HG02943 (cell line): ENCODE measurements at regions not wholly inside any gene's neighbourhood (a gene's known extent, or its start where the extent isn't known, plus 50 kb on each side); places are given as distances from the start of the nearest gene placed in this dataset.
"Not testable (repeated sequence)": the region's sequence is repeated elsewhere in the genome, so short reads cannot be mapped to it uniquely, and the experiment has no call there.

ENCODE experiments used
- ATAC-seq: cut with Tn5 transposase; IDR thresholded peaks from one replicate; pipeline ENCODE4 v1.9.1; 2021; ENCODE audit warnings: mild to moderate bottlenecking, low read depth, moderate library complexity; ENCODE audit not compliant: unreplicated experiment

DNA sequence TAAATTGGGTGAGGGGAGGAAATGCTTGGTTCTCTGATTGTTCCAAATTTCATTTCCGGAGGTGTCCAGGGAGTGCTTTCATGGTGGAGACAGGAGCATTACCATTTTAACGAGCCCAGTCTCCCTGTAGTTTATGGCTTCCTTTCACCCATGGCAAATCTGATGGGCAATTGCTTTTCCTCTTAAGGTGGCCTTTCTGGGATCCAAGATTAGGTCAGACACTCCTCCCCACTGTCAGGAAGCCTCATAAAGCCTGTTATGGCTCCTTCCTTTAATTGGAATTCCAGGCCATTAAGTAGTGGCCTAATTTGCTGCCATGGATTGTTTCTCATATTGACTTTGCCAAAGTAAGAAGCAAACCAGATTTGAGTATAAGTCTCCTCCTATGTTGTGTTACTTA, 157.8 kb downstream of the PDCD6IP start:
- no peak for ATAC-seq

DNA sequence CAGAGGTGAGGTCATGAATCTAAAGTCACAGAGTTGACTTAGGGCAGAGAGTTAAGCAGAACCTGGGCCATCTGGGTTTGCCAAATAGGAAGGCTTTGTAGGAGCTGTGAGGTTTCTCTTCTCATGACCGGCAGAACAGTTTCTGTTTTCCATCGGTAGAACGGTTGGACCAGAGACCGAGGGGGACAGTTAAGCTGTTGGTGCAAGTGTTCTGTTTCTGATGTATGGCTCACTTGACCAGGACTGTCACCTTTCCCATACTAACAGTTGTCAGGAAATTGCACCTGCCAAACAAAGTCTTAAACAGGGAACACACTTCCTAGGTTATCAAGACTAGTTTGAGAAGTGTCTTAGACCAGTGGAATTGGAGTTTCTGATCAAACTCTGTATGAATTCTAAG, 158.3 kb downstream of the PDCD6IP start:
- ATAC-seq, result no peak

DNA sequence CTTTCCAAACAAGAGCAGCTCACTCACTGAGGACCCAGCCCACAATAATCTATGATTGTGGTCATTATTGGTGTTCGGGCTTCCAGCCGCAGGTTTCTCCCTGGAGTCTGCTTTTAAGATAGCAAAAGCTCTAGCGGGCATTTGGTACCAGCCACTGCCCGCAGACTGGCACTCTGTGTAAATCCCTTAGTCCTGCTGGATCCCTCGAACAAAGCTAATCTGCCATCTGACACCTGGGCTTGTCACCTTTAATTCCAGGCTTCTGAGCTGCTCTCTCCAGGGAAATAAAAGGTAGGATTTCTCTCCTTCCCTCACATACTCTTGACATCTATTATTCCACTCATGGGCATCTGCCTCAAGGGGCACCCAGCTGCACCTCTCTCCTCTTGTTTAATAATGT, 158.7 kb downstream of the PDCD6IP start:
- ATAC-seq, result no peak

DNA sequence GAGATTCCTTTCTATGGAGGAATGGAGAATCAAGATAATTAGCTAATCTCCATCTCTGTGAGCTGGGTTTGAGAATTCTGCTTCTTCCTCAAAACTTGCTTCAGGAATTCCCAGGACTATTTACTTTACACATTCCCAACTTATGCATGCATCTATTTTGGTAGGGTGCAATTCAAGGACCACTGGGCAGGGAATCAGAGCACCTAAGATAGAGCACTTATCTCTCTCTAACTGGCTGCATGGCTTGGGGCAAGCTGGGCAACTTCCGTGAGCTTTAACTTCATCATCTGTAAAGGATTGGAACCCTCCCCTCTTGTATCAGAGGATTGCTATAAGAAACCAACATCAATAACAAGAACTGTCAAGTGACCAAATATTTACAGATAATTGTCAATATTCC, 160.2 kb downstream of the PDCD6IP start:
- no peak for ATAC-seq

DNA sequence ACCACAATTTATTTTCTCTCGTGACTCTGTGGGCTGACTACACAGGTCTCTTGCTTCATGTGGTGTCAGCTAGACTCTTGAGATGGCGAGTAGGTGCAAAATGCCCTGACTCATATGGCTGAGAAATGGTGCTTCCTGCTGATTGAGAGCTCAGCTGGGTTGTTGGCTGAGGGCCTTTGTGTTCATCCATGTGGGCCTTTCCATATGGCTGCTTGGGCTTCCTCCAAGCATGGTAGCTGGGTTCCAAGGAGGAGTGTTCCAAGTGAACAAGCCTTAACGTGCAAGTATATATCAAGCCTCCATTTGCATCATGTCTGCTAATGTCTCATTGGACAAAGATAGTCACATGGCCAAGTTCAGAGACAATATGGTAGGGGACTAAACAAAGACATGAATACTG, 164.0 kb downstream of the PDCD6IP start:
- ATAC-seq, result no peak

DNA sequence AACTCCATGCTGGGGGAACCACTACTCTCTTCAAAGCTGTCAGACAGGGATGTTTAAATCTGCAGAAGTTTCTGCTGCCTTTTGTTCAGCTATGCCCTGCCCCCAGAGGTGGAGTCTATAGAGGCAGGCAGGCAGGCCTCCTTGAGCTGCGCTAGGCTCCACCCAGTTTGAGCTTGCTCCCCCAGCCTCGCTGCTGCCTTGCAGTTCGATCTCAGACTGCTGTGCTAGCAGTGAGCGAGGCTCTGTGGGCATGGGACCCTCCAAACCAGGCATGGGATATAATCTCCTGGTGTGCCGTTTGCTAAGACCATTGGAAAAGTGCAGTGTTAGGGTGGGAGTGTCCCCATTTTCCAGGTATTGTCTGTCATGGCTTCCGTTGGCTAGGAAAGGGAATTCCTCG, 171.8 kb downstream of the PDCD6IP start:
- not testable (repeated sequence) for ATAC-seq

DNA sequence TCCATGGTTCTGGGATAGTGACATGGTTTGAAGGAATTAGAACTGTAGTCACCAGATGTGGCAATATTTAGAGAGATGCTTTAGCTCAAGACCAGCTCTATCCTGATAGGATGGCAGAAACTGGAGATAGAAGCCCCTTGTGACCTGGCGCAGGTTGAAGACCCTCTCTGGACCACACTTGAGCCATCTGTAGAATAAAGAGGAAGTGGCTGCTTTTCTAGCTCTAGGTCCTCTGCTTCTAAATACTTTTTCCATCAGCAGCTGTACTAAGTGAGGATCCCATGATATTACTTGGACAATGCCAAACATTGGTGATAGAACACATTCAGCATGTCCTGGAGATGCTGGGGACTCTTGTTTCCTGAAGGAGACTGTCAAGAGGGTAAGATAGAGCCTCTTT, 172.6 kb downstream of the PDCD6IP start:
- no peak for ATAC-seq

DNA sequence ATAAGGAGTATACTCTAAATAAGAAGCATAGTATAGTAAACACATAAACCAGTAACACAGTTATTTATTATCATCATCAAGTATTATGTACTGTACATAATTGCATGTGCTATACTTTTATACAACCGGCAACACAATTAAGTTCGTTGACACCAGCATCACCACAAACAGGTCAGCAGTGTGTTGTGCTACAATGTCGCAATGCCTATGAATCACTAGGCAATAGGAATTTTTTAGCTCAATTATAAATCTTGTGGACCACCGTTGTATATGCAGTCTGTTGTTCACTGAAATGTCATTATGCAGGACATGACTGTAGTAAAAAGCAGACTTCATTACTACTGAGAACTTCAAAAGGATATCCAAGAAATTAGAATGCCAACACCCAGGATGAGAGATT, 177.0 kb downstream of the PDCD6IP start:
- ATAC-seq, result no peak

DNA sequence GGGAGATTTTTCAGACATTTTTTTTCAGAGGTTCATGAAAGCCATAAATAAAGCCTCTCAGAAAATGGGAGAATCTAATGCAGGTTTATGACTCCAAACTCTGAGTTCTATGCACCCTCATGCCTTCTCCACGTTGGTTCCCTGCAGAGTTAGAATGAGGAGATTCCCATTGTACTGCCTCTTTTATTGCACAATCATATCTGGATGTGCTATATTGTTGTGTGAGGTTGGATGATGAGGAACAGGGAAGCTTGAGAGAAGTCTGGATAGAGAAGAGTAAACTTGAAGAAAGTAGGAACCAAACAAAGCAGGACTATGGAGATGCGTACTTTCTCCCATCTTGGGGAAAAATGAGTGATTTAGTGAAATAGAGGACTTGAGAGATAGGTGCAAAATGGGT, 178.8 kb downstream of the PDCD6IP start:
- no peak for ATAC-seq

DNA sequence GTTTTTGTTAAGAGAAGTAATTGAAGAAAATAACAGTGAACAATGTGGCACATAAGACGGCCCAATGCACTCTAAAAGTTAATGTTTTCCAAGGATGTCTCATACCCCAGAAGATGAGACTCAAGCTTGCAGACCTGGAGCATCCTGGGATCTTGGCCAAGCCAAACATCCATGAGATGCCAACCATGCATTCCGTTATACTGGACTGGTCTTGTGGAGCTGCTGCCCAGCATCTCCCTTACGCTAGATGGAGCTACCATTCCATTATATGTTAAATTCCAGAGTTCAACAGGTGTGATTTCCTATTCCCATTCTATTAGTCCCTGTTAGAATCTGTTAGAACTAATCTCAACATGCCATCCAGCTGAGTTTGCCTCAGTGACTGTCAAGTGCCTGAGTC, 181.8 kb downstream of the PDCD6IP start:
- ATAC-seq, result no peak

DNA sequence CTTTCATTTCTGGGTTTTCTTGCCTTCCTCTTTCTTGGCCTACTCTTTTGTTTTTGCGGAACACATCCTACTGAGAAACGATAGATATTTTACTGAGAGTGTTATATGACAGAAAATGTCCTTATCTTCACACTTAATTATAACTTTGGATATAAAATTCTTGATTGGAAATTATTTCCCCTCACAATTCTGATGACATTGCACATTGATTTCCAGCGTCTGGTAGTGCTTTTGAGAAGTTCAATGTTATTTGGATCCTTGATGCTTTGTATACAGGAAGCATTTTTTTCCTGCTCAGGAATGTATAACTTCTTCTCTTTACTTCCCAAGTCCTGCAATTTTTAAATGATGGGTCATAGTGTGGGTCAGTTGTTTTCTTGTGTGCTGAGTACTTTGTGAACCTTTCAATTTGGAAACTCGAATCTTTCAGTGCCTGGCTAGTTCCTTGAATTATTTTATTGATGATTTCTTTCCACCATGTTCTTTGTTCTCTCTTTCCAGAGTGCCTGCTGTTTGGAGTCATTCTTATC, 183.9 kb downstream of the PDCD6IP start:
- no peak for ATAC-seq

DNA sequence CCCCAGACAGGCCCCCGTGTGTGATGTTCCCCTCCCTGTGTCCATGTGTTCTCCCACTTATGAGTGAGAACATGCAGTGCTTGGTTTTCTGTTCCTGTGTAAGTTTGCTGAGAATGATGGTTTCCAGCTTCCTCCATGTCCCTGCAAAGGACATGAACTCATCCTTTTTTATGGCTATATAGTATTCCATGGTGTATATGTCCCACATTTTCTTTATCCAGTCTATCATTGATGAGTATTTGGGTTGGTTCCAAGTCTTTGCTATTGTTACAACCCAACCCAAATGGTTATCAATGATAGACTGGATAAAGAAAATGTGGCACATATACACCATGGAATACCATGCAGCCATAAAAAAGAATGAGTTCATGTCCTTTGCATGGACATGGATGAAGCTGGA, 184.5 kb downstream of the PDCD6IP start:
- ATAC-seq, result not testable (repeated sequence)

DNA sequence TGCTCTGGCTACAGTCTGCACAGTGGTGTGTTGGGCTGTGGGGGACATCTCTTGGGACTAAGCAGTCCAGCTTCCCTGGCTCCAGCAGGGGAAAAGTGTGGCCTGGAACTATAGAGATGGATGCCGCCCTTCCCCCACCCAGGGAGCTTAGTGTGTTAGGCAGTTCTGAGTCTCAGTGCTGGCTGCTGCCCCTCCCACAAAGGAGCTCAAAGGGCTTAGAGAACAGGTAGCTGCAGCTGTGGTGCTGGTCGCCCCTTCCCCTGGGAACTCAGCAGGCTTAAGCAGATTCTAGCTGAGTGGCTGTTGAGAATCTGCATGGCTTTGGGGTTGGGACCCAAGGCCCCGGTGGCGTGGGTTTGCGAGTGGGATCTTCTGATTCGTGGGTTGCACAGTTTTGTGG, 190.8 kb downstream of the PDCD6IP start:
- no peak for ATAC-seq

DNA sequence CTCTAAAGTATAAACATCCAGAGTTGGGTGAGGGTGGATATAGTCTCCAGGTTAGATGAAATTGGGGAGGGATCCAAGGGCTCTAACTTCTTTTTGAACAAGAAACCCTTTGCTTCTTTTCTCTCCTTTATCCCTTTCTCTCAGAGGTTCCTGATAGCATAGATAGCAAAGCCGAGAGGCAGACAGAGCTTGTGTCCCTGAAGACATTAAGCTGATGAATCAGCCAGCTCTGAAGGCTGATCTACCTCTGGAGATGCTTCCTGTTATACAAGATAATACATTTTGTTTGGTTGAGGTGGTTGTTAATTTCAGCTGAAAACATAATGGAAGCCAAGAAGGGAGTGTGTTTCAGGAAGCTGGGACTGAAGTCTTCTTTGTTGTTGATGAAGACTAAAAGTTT, 193.2 kb downstream of the PDCD6IP start:
- no peak for ATAC-seq

DNA sequence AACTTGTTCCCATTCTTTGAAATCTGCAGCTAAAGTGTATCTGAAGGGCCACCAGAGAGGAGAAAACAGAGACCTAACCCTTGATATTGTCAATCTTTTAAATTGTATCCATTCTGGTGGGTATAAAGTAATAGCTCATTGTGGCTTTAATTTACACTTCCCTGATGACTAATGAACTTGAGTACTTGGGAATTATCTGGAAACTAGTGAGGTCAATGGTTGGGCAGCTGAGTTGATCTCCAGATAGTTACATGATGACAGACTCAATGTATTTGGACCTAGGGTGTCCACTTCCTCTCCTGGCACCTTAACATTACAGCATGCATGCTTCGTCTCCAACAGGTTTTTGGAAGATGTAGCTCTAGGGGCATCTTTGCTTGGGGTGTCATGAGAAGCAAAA, 195.2 kb downstream of the PDCD6IP start:
- no peak for ATAC-seq

DNA sequence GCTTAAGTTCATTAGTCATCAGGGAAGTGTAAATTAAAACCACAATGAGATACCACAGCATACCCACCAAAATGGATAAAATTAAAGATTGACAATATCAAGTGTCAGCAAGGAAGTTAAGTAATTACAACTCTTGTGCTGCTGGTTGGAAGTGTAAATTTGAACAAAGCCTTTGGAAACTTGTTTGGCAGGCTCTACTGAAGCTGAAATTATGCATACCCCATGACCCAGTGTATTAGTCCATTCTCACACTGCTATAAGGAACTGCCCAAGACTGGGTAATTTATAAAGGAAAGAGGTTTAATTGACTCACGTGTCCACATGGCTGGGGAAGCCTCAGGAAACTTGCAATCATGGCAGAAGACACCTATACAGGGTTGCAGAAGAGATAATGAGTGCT, 196.1 kb downstream of the PDCD6IP start:
- no peak for ATAC-seq

DNA sequence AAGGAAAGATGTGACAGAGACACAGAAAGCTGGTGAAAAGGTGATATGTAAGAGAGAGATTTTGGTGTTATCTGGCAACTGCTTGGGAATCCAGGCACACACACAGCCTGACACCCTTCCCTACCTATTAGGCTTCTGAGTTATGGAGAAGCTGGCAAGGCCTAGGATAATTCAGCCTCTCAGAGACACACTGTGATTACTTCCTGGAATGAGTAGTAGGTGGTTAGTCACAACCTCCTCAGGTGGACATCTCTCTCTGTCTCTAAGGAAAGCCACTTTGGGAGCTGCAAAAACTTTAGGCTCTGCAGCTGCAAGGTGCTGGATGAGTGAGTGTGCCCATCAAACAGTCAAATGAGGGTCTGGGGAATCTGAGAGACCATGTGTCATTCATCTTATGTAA, 201.9 kb downstream of the PDCD6IP start:
- ATAC-seq, result no peak

DNA sequence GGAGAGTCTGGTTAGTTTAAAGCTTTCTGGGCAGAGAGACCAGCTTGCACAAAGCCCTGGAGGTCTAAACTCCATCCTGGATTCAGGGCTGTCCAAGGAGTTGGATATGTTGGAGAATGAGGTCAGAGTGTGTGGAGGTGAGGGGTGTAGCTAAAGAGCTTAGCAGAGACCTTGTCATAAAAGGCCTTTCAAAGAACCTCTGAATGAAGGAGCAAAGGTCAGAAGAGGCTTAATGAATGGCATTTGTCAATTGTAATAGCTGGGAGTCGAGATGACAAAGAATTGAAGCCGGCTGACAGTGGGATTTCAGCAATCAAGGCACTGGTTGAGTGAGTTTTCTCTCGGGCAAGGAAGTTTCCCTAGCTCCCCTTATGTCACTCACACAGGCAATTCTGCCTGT, 202.6 kb downstream of the PDCD6IP start:
- no peak for ATAC-seq

DNA sequence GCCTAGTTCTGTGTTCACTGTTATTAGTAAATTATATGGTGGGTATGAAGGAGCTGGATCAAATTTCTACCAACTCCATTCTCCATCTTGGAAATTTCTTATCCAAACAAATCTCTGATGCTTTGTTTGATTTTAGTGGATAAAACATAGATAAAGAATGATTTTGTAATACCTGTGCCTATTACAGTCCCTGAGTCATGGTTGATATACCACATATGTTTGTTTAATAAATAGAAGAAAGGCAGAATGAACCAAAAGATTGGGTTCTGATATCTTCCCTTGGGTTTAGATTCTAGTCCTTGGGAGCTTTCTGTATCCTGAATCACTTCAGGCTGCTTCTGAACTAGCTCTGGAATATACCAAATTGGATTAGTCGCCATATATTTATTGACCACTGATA, 203.6 kb downstream of the PDCD6IP start:
- ATAC-seq, result no peak

DNA sequence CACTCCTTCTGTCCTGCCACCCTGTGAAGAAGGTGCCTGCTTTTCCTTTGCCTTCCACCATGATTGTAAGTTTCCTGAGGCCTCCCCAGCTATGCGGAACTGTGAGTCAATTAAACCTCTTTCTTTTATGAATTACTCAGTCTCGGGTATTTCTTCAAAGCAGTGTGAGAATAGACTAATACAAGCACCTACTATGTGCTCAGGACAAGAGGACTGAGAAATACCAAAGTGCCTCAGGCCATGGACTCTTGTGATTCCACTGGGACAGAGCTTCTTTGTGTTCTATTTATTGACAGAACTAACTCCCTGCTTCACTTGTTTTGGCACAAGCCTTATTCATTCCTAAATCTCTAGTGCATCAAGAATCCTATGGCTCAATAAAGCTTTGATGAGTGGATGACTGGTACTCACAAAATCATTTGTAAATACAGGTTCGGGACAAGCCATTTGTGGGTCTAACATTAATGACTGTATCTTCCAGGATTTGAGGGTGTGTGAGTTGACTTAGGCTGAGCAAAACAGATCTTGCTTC, 204.2 kb downstream of the PDCD6IP start:
- ATAC-seq, result no peak

DNA sequence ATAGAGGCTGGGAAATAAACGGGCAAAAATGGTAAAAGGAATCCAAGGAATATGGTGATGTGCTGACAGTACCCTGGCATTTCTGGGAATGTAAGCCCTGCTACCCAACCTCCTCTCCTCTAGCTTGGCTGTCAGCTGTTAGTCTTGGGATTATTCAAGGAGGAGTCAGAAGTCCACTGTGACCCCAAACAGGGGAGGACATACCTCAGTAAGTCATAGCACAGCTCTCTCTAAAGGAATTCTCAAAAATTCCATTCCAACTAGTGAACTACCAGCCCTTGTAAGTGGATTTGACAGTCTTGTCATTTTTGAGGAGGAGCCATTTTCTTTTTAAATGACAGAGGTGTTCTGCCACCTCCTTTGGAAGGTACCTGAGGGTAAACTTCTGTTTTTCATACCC, 207.5 kb downstream of the PDCD6IP start:
- ATAC-seq, result no peak

DNA sequence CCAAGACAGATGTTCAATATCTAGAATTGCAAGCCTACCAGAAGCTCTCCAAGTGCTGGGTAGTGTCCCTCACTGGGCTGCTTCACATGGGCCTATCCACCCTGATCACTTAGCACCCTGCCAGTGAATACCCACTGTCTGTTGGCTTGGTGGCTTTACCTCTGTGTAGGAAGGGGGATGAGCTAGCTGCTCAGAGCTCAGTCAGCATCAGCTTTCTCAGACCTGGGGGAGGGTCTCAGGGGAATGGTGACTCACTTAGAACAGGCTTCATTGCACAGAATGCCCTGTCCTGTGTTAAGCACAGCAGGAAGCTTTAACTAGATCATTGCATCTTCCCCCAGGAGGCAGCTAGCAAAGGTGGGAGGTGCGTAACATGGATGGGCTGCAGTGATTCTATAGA, 209.8 kb downstream of the PDCD6IP start:
- ATAC-seq, result no peak
